ENCODE measurements at regions not wholly inside any gene's neighbourhood (a gene's known extent, or its start where the extent isn't known, plus 50 kb on each side); places are given as distances from the start of the nearest gene placed in this dataset.

- DNase-seq, result no peak
- Histone ChIP-seq H3K4me3 (ENCODE audit: low read depth in 1 of 2, low read length in 2 of 2) (no peak overlapping the region), H3K79me2 (ENCODE audit: insufficient read depth, low read length) (no peaks in the 10 kb centered on the region), H3K27ac (ENCODE audit: low read length) (no peak overlapping the region), H4K20me1 (ENCODE audit: insufficient read depth, low read length) (no peaks in the 10 kb centered on the region), H3K27me3 (ENCODE audit: insufficient read depth, low read length, poor library complexity) (no peaks in the 10 kb centered on the region), H3K9ac (ENCODE audit: low read depth, low read length) (no peak overlapping the region), H3K36me3 (ENCODE audit: insufficient read depth, low read length) (no peaks in the 10 kb centered on the region), H2AFZ (ENCODE audit: low read depth, low read length) (no peak overlapping the region), H3K9me3 (ENCODE audit: insufficient read depth, low read length, severe bottlenecking) (no peaks in the 10 kb centered on the region), H3K4me2 (ENCODE audit: insufficient read depth, low read length) (no peak overlapping the region), H3K4me1 (ENCODE audit: insufficient read depth, low read length) (no peaks in the 10 kb centered on the region)
- ATAC-seq (ENCODE audit: insufficient read depth, low read depth), result no peak
- TF ChIP-seq CTCF (IDR thresholded peaks at IDR 0.05; ENCODE audit: borderline replicate concordance, extremely low read depth, low read length, poor library complexity, severe bottlenecking) (no peak), EZH2 (IDR thresholded peaks at IDR 0.05; ENCODE audit: borderline replicate concordance, low read depth, low read length, severe bottlenecking) (no peak)
Observed at GRCh38 chr20:48057251-48057650, 272.0 kb upstream of the SULF2 start.

DNA sequence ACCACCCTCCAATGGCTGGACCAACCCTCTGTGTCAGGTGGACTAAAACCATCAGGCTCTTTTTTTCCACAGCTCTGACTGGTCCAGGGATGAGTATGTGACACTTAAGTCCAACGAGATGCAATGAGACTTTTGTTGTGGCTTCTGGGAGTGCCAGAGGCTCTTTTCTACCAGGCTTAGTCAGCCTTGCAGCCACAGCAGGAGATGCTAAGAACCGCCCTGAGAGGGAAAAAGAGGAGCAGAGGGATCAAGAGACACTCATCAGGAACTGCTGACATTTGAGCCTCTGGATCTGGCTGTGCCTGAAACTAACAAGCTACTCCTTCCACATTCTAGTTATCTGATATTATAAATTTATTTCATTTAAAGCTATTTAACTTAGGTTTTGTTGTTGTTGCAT is 270.9 kb upstream of the SULF2 start:
- Histone ChIP-seq H3K9me3 (ENCODE audit: insufficient read depth, low read length, severe bottlenecking) (no peaks in the 10 kb centered on the region), H3K4me3 (ENCODE audit: low read depth in 1 of 2, low read length in 2 of 2) (no peak overlapping the region), H3K4me2 (ENCODE audit: insufficient read depth, low read length) (no peak overlapping the region), H3K27me3 (ENCODE audit: insufficient read depth, low read length, poor library complexity) (no peaks in the 10 kb centered on the region), H4K20me1 (ENCODE audit: insufficient read depth, low read length) (no peaks in the 10 kb centered on the region), H3K79me2 (ENCODE audit: insufficient read depth, low read length) (no peaks in the 10 kb centered on the region), H3K9ac (ENCODE audit: low read depth, low read length) (no peak overlapping the region), H3K27ac (ENCODE audit: low read length) (no peak overlapping the region), H2AFZ (ENCODE audit: low read depth, low read length) (no peak overlapping the region), H3K36me3 (ENCODE audit: insufficient read depth, low read length) (no peaks in the 10 kb centered on the region), H3K4me1 (ENCODE audit: insufficient read depth, low read length) (no peaks in the 10 kb centered on the region)
- DNase-seq (no peak), ATAC-seq (ENCODE audit: insufficient read depth, low read depth) (no peak)
- TF ChIP-seq EZH2 (IDR thresholded peaks at IDR 0.05; ENCODE audit: borderline replicate concordance, low read depth, low read length, severe bottlenecking) (no peak), CTCF (IDR thresholded peaks at IDR 0.05; ENCODE audit: borderline replicate concordance, extremely low read depth, low read length, poor library complexity, severe bottlenecking) (no peak)

DNA sequence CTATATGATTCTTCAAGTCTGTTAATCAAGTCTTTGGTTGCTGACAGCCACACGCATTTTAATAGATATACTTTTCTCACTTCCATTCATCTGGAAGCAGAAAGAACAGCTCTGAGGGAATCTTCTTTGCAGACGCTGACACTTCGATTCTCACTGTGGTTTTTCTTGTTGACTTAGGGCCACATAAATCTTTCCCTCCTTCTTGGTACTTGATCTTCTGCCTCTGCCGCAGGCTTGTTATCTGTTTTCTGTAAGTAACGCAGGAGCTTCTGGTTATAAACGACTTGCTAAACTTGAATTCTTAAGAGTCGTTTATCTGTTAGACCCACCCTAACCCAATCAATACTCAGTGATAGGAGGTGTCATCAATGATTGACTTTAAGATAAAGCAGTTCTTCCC is 268.8 kb upstream of the SULF2 start:
- H3K4me3 ChIP-seq (ENCODE audit: low read depth in 1 of 2, low read length in 2 of 2), result no peak overlapping the region
- H3K27me3 ChIP-seq (ENCODE audit: insufficient read depth, low read length, poor library complexity), result no peaks in the 10 kb centered on the region
- TF ChIP-seq CTCF (IDR thresholded peaks at IDR 0.05; ENCODE audit: borderline replicate concordance, extremely low read depth, low read length, poor library complexity, severe bottlenecking), result no peak
- TF ChIP-seq EZH2 (IDR thresholded peaks at IDR 0.05; ENCODE audit: borderline replicate concordance, low read depth, low read length, severe bottlenecking), result no peak
- no peak overlapping the region for H3K9ac ChIP-seq (ENCODE audit: low read depth, low read length)
- no peak overlapping the region for H2AFZ ChIP-seq (ENCODE audit: low read depth, low read length)
- no peaks in the 10 kb centered on the region for H4K20me1 ChIP-seq (ENCODE audit: insufficient read depth, low read length)
- no peaks in the 10 kb centered on the region for H3K4me1 ChIP-seq (ENCODE audit: insufficient read depth, low read length)
- ATAC-seq (ENCODE audit: insufficient read depth, low read depth), result no peak
- H3K79me2 ChIP-seq (ENCODE audit: insufficient read depth, low read length), result no peaks in the 10 kb centered on the region
- DNase-seq, result no peak
- no peak overlapping the region for H3K4me2 ChIP-seq (ENCODE audit: insufficient read depth, low read length)
- no peak overlapping the region for H3K27ac ChIP-seq (ENCODE audit: low read length)
- H3K9me3 ChIP-seq (ENCODE audit: insufficient read depth, low read length, severe bottlenecking), result no peaks in the 10 kb centered on the region
- H3K36me3 ChIP-seq (ENCODE audit: insufficient read depth, low read length), result no peaks in the 10 kb centered on the region

DNA sequence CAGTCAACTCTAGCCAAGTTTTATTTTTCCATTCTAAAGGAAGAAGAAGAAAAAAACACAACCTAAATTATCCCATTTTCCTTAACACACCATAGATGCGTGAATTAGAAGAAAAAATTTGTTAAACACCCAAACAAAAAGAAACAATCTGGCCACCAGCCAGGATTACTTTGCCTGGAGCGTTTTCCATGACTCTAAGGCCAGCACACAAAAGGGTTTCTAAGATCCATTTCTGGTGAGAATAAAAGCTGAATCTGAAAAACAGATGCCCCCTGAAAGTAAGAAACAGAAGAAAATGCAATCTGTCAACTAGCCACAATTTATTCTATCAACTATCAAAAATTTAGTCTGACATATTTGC is 267.2 kb upstream of the SULF2 start:
- no peak for ATAC-seq (ENCODE audit: insufficient read depth, low read depth)
- no peaks in the 10 kb centered on the region for H3K36me3 ChIP-seq (ENCODE audit: insufficient read depth, low read length)

More for the DNA sequence above, 267.2 kb upstream of the SULF2 start:
- no peak overlapping the region for H2AFZ ChIP-seq (ENCODE audit: low read depth, low read length)
- H3K27ac ChIP-seq (ENCODE audit: low read length), result no peak overlapping the region
- no peaks in the 10 kb centered on the region for H3K9me3 ChIP-seq (ENCODE audit: insufficient read depth, low read length, severe bottlenecking)
- H3K9ac ChIP-seq (ENCODE audit: low read depth, low read length), result no peak overlapping the region
- no peak overlapping the region for H3K4me3 ChIP-seq (ENCODE audit: low read depth in 1 of 2, low read length in 2 of 2)
- no peak overlapping the region for H3K4me2 ChIP-seq (ENCODE audit: insufficient read depth, low read length)
- no peak for DNase-seq
- no peaks in the 10 kb centered on the region for H3K27me3 ChIP-seq (ENCODE audit: insufficient read depth, low read length, poor library complexity)
- no peaks in the 10 kb centered on the region for H3K79me2 ChIP-seq (ENCODE audit: insufficient read depth, low read length)
- no peaks in the 10 kb centered on the region for H4K20me1 ChIP-seq (ENCODE audit: insufficient read depth, low read length)
- no peaks in the 10 kb centered on the region for H3K4me1 ChIP-seq (ENCODE audit: insufficient read depth, low read length)
- TF ChIP-seq EZH2 (IDR thresholded peaks at IDR 0.05; ENCODE audit: borderline replicate concordance, low read depth, low read length, severe bottlenecking) (no peak), CTCF (IDR thresholded peaks at IDR 0.05; ENCODE audit: borderline replicate concordance, extremely low read depth, low read length, poor library complexity, severe bottlenecking) (no peak)
